CD14-positive monocyte (primary cell): ENCODE measurements at regions not wholly inside any gene's neighbourhood (a gene's known extent, or its start where the extent isn't known, plus 50 kb on each side); places are given as distances from the start of the nearest gene placed in this dataset.

Source experiments
- DNase-seq, 3 donors: peaks; one replicate each; pipeline ENCODE4 v3.0.0-alpha.2; 2011 to 2022
- H2AFZ ChIP-seq: 2 replicates; pipeline ENCODE4 v1.6.0; 2012; ENCODE audit warnings: mild to moderate bottlenecking, low read depth, low read length, inconsistent platforms; ENCODE audit not compliant: insufficient read depth, poor library complexity, severe bottlenecking
- H3K27ac ChIP-seq, 2 donors: 1 replicate in 1 of 2; 2 replicates in 1 of 2; pipeline ENCODE4 v1.5.1; 2012 to 2013; ENCODE audit warnings: low read length in 2 of 2, control low read depth in 1 of 2, inconsistent platforms in 1 of 2, low read depth in 1 of 2, mild to moderate bottlenecking in 1 of 2
- H3K27me3 ChIP-seq, 2 donors: one replicate each; pipeline versions ENCODE4 v1.6.0 to v1.6.1; 2011 to 2013; ENCODE audit warnings: low read length in 2 of 2; ENCODE audit not compliant: control insufficient read depth in 2 of 2, insufficient read depth in 2 of 2
- H3K36me3 ChIP-seq, 2 donors: replicated peaks in 1 of 2; 1 replicate in 1 of 2; 2 replicates in 1 of 2; pipeline versions ENCODE4 v1.5.1 to v1.6.1; 2012 to 2013; ENCODE audit warnings: low read length in 2 of 2, control low read depth in 1 of 2, inconsistent platforms in 1 of 2, mild to moderate bottlenecking in 1 of 2; ENCODE audit not compliant: insufficient read depth in 2 of 2, control insufficient read depth in 1 of 2
- H3K4me1 ChIP-seq, 2 donors: 1 replicate in 1 of 2; 2 replicates in 1 of 2; pipeline versions ENCODE4 v1.5.1 to v1.6.1; 2012 to 2013; ENCODE audit warnings: low read length in 2 of 2, control low read depth in 1 of 2, inconsistent platforms in 1 of 2, mild to moderate bottlenecking in 1 of 2, moderate library complexity in 1 of 2; ENCODE audit not compliant: insufficient read depth in 2 of 2, control insufficient read depth in 1 of 2
- H3K4me2 ChIP-seq: replicated peaks from 2 replicates; pipeline ENCODE3; 2012; ENCODE audit warnings: low read length, moderate library complexity, mild to moderate bottlenecking; ENCODE audit not compliant: poor library complexity, severe bottlenecking; ENCODE audit errors: extremely low read depth
- H3K4me3 ChIP-seq, 3 experiments: fragments of 200-600 bp in 1 of 3; sonication (generic) in 1 of 3; replicated peaks in 1 of 3; 1 replicate in 2 of 3; 2 replicates in 1 of 3; pipeline ENCODE4 v1.5.1; 2011 to 2013; ENCODE audit warnings: low read length in 3 of 3, mild to moderate bottlenecking in 3 of 3, control low read depth in 2 of 3, low read depth in 2 of 3, inconsistent platforms in 1 of 3, moderate library complexity in 1 of 3
- H3K79me2 ChIP-seq: 2 replicates; pipeline ENCODE4 v1.6.0; 2012; ENCODE audit warnings: mild to moderate bottlenecking, control low read depth, inconsistent platforms, low read length, moderate library complexity; ENCODE audit not compliant: insufficient read depth
- H3K9ac ChIP-seq: 2 replicates; pipeline ENCODE4 v1.6.0; 2017; ENCODE audit warnings: low read length, mild to moderate bottlenecking; ENCODE audit not compliant: insufficient read depth, poor library complexity, severe bottlenecking
- H3K9me3 ChIP-seq, 2 donors: replicated peaks in 1 of 2; 1 replicate in 1 of 2; 2 replicates in 1 of 2; pipeline versions ENCODE4 v1.5.1 to v1.6.1; 2012 to 2013; ENCODE audit warnings: low read length in 2 of 2, control low read depth in 1 of 2; ENCODE audit not compliant: control insufficient read depth in 1 of 2, insufficient read depth in 1 of 2
- H4K20me1 ChIP-seq: 2 replicates; pipeline ENCODE4 v1.6.0; 2012; ENCODE audit warnings: mild to moderate bottlenecking, low read length, control low read depth, moderate library complexity; ENCODE audit not compliant: insufficient read depth
- H3K27ac Mint-ChIP-seq, 7 donors: one replicate each; pipeline ENCODE4 v1.8.0; 2020; ENCODE audit warnings: mild to moderate bottlenecking in 7 of 7, mixed read lengths in 7 of 7, moderate library complexity in 6 of 7, inconsistent platforms in 2 of 7
- H3K27me3 Mint-ChIP-seq, 3 donors: one replicate each; pipeline ENCODE4 v1.8.0; 2021 to 2022; ENCODE audit warnings: low read depth in 3 of 3, mild to moderate bottlenecking in 3 of 3, mixed read lengths in 3 of 3, moderate library complexity in 3 of 3, inconsistent platforms in 1 of 3
- H3K36me3 Mint-ChIP-seq, 2 donors: one replicate each; pipeline ENCODE4 v1.8.0; 2020; ENCODE audit warnings: mixed read lengths in 2 of 2, inconsistent platforms in 1 of 2, mild to moderate bottlenecking in 1 of 2
- H3K4me1 Mint-ChIP-seq: one replicate; pipeline ENCODE4 v1.8.0; 2020; ENCODE audit warnings: mild to moderate bottlenecking, mixed read lengths
- H3K4me3 Mint-ChIP-seq, 2 donors: one replicate each; pipeline ENCODE4 v1.8.0; 2020; ENCODE audit warnings: mild to moderate bottlenecking in 2 of 2, mixed read lengths in 2 of 2, moderate library complexity in 1 of 2
- H3K9me3 Mint-ChIP-seq, 7 donors: one replicate each; pipeline ENCODE4 v1.8.0; 2020 to 2022; ENCODE audit warnings: mixed read lengths in 7 of 7, mild to moderate bottlenecking in 6 of 7, moderate library complexity in 6 of 7, inconsistent platforms in 2 of 7
- WGBS: methylation state at CpG from one replicate; pipeline ENCODE4 v1.1.5; 2013; ENCODE audit warnings: missing lambda C conversion rate; ENCODE audit not compliant: insufficient coverage; 5-methylcytosine and 5-hydroxymethylcytosine counted together
- intact Hi-C, 2 donors: fragments of 100-400 bp; cut with micrococcal nuclease; formaldehyde crosslinking; loops; one replicate each; pipeline versions ENCODE4 v1.15.0 to v1.15.1; 2023
- TF ChIP-seq, protein P1 (sequence below): fragments of 200-600 bp; IDR thresholded peaks from one replicate; pipeline ENCODE4 v1.8.0; 2022; ENCODE audit warnings: antibody characterized with exemption, mild to moderate bottlenecking

GRCh38 chr5:92808474-92808873, 772.5 kb downstream of the NR2F1-AS1 start:
- Mint-ChIP-seq H3K27me3 (peaks cover 0 to 1% (median 0%) of the 10 kb centered on the region in 3 donors), H3K27ac (no peak overlapping the region), H3K4me1 (no peaks in the 10 kb centered on the region), H3K4me3 (no peak overlapping the region), H3K9me3 (peaks cover 0 to 4% (median 0%) of the 10 kb centered on the region in 7 donors), H3K36me3 (no peaks in the 10 kb centered on the region)
- H3K79me2 ChIP-seq = no peaks in the 10 kb centered on the region
- H3K4me2 ChIP-seq = no peak overlapping the region
- H3K27me3 ChIP-seq = no peaks in the 10 kb centered on the region
- no peaks in the 10 kb centered on the region for H4K20me1 ChIP-seq
- DNase-seq = no peak
- intact Hi-C loops = no loop called here
- H3K9ac ChIP-seq = no peak overlapping the region
- no peak overlapping the region for H3K4me3 ChIP-seq
- TF ChIP-seq, protein P1, sequence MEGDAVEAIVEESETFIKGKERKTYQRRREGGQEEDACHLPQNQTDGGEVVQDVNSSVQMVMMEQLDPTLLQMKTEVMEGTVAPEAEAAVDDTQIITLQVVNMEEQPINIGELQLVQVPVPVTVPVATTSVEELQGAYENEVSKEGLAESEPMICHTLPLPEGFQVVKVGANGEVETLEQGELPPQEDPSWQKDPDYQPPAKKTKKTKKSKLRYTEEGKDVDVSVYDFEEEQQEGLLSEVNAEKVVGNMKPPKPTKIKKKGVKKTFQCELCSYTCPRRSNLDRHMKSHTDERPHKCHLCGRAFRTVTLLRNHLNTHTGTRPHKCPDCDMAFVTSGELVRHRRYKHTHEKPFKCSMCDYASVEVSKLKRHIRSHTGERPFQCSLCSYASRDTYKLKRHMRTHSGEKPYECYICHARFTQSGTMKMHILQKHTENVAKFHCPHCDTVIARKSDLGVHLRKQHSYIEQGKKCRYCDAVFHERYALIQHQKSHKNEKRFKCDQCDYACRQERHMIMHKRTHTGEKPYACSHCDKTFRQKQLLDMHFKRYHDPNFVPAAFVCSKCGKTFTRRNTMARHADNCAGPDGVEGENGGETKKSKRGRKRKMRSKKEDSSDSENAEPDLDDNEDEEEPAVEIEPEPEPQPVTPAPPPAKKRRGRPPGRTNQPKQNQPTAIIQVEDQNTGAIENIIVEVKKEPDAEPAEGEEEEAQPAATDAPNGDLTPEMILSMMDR = no peak
- no peak overlapping the region for H2AFZ ChIP-seq
- H3K27ac ChIP-seq = no peak overlapping the region
- H3K4me1 ChIP-seq = no peaks in the 10 kb centered on the region
- no peaks in the 10 kb centered on the region for H3K36me3 ChIP-seq
- no peaks in the 10 kb centered on the region for H3K9me3 ChIP-seq
- no CpG with 5 or more reads among the region's 1 CpG for WGBS

GRCh38 chr5:92807085-92807484, 773.9 kb downstream of the NR2F1-AS1 start:
- Histone ChIP-seq H3K4me1 (no peaks in the 10 kb centered on the region), H3K4me3 (no peak overlapping the region), H3K36me3 (no peaks in the 10 kb centered on the region), H4K20me1 (no peaks in the 10 kb centered on the region), H3K27ac (no peak overlapping the region), H3K9ac (no peak overlapping the region), H3K4me2 (no peak overlapping the region), H3K27me3 (no peaks in the 10 kb centered on the region), H2AFZ (no peak overlapping the region), H3K9me3 (no peaks in the 10 kb centered on the region), H3K79me2 (no peaks in the 10 kb centered on the region)
- H3K27ac Mint-ChIP-seq = peak overlapping the region in 1 of 7 donors; percentile 50
- no peak overlapping the region for H3K4me3 Mint-ChIP-seq
- no peak for DNase-seq
- TF ChIP-seq, protein P1 = no peak
- peaks cover 0 to 4% (median 0%) of the 10 kb centered on the region in 7 donors for H3K9me3 Mint-ChIP-seq
- intact Hi-C loops = no loop called here
- H3K27me3 Mint-ChIP-seq = peaks cover 0 to 1% (median 0%) of the 10 kb centered on the region in 3 donors
- H3K4me1 Mint-ChIP-seq = no peaks in the 10 kb centered on the region
- H3K36me3 Mint-ChIP-seq = no peaks in the 10 kb centered on the region
- WGBS = no CpG with 5 or more reads among the region's 4 CpGs
